Occipital lobe (tissue), 1 donor: ENCODE measurements at regions not wholly inside any gene's neighbourhood (a gene's known extent, or its start where the extent isn't known, plus 50 kb on each side); places are given as distances from the start of the nearest gene placed in this dataset.

Source experiments
- DNase-seq: peaks from one replicate; lab custom pipeline; 2025; lab: John Stamatoyannopoulos, UW

DNA sequence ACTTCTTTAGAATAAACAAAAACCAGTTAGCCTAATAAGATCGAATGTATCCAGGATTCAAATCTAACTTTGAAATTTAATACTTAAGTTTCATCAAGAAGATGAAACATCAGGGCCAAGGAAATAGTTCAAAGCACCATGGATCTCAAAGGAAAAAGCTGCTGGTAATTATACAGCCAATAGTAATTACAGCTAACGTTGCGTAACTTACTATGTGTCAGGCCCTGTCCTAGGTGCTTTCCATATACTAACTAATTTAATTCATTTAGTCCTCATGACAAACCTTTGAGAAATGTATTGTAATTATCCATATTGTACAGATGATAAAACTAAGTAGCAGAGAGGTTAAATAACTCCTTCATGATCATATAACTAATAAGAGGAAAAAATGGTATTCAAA, 598.6 kb downstream of the NYAP2 start:
- DNase-seq: no peak

DNA sequence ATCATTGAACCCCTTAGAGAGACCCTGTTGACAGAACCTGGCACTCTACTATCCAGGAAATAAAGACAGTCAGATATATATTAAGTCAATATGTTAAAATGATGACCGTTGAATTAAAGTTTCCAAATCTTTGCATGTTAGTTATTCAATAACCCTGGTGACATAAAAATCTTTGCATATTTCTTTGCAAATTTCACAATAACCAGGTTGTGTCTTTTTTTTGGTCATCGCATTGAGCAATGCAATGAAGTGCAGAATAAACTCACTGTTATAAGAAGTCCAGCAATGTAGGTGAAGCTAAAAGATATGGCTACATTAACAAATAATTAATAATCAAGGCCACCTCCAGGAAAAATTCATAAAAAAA, 596.9 kb downstream of the NYAP2 start:
- no peak for DNase-seq

DNA sequence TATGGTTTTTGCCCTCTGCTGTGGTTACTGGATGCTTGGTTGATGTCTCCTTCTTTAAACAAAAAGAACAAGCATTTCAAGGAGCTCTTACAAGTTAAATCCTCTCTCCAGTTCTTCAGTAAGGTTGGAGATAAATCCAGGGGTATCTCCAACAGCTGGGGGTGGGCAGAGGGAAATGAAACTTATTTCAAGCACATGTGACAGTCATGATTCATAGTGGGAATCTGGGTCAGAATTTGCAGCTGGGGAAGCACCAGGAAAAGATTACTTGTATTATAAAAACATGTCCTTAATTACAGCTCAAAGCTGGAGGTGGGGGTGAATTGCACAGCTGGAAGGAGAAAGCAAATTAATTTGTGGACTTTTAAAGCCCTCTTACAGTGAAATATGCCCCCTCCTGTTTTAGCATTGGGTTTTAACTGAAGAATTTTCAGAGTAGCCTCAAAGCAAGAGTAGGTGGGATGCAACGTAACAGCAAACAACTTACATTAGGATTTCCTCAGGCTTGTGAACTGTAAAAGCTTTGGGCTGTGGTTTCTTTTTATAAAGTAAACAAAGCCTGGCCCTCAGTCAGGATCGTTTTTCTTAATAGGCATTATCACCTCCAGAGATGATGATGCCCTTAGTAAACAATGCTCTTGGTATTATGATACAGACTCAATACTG, 596.4 kb downstream of the NYAP2 start:
- DNase-seq: no peak

DNA sequence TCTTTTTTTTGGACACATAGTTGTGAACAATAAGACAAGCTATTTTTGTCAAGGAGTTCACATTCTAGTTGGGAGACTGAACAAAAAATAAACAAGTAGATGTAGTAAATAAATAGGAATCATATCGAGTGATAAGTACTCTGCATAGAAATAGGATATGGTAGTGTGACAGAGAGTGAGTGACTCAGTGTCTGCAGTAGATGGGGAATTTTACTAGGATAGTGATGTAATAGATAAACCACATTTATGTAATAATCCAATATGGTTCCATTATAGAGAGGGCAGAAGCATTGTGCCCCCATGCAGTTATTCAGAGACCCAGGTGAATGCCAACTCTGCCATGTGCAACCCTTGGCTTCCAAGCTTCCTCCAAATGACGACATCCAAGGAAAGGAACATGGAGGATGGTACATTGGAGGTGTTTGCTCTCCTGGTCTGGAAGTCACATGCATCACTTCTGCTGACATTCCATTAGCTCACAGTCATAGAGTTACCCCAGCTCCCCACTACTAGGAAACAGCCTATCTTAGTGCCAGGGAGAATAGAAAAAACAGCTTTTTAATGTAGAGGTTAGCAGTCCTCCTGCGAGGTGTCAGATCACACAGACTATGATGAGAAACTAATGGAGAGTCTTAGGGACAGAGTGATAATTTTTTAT, 595.4 kb downstream of the NYAP2 start:
- no peak for DNase-seq

DNA sequence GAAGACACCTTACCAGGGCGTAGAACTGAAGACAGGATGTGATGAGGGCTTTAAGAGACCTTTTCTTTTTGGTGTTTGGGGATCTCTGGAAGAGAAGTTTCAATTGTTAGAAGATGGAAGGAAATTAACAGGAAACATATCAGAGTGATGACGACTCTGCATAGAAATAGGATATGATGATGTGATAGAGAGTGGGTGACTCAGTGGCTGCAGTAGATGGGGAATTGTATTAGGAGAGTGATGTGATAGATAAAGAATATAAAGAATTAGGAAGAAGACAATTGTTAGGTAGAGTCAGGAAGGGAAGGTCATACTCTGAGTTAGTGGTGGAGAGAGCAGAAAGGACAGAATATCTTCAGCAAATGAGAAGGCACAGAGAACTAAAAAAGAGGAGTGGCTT, 593.9 kb downstream of the NYAP2 start:
- DNase-seq: no peak

DNA sequence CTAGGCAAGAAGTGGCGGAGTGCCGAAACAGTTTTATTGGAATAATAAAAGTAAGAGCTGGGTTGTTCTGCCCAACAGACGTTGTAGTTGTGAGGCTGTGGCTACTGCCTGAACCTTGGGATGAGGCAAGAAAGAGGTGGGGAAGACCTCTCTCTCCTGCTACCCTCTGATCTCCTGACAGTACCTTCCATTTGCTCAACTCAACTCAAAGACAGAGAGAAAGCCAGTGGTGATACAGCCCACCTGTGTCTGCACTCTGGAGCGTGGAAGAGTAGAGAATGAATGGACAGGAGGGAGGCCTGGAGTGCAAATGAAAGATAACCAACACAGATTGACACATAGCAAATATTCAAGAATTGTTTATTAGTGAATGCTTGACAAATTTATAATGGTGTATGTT, 590.3 kb downstream of the NYAP2 start:
- DNase-seq: no peak

DNA sequence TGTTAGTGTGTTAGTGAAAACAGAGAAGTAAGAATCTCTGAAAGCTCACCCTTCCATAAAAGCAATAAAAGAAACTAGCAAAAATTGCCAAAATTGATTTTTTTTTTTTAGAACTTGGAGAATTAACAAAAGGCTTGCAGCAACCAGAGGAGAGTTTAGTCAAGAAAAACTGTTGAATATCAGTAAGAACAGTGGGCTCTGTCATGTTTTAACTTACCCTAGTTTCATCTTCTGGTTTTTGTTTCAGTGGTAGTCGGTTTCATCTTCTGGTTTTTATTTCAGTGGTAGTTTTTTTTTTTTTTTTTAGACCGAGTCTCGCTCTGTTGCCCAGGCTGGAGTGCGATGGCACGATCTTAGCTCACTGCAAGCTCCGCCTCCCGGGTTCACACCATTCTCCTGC, 580.9 kb downstream of the NYAP2 start:
- no peak for DNase-seq

DNA sequence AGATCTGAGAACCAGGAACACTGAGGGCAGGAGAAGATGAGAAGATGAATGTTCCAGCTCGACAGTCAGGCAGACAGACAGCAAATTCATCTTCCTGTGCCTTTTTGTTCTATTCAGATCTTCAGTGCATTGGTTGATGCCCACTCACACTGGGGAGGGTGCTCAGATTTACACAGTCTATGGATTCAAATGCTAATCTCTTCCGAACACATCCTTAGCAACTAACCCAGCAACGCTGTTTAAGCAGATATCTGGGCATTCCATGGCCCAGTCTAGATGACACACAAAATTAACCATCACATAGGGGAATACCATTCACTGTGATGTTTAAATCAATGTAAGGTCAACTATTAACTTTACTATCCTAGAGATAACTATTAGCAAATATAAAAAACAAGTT, 571.9 kb downstream of the NYAP2 start:
- no peak for DNase-seq

DNA sequence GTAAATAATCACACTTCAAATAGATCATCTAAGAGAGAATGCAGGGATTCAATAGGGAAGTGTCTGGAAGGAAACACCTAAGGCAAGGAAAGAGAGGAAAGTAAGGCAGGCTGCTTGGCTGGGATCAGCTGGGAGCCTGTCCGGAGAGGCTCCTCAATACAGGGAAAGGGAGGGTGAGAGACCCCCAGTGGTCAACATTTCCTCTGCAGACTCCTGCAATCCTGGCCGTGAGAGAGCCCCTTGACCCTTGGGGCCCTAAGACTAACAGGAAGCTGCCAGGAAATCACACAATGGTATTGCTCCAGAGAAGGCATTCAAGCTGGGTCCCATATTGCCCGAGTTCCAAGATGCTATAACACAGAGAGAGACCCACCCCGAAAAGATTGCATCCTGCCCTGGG, 549.4 kb downstream of the NYAP2 start:
- no peak for DNase-seq

DNA sequence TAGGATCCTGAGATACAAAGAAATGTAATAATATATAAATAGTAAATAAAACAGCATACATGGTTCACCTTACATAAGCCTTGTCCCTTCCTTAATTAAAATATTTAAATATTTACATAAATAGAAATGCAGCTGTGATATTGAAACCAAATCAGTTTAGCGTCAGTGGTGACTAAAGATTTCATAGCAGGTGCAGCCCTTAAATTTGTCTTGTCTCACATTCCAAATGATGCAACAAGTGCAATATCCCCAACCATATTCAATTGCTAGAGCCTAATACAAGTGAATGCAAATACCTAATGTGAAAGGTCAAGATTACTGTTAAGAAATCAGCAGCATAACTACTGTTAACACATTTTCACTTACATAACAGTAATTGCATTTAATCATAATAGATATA, 539.5 kb downstream of the NYAP2 start:
- DNase-seq: no peak

DNA sequence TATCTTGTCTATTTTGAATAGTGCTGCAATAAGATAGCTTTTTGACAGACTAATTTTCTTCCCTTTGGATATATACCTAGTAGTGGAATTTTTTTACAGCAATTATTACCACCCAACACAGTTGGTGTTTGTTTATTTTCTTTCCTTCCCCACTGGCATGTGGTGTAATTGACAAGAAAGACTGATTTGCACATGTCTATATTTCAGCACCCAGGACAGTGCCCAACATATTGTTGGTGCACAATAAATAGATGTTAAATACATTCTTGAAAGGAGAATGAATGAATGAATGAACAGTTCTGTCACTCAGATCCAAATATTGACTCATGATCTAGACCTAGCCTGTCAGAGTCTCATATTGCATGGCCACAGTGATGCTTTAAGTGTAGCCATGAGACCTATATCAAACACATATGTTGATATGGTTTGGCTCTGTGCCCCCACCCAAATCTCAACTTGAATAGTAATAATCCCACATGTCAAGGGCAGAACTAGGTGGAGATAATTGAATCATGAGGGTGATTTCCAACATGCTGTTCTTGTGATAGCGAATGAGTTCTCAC, 538.2 kb downstream of the NYAP2 start:
- DNase-seq: no peak

DNA sequence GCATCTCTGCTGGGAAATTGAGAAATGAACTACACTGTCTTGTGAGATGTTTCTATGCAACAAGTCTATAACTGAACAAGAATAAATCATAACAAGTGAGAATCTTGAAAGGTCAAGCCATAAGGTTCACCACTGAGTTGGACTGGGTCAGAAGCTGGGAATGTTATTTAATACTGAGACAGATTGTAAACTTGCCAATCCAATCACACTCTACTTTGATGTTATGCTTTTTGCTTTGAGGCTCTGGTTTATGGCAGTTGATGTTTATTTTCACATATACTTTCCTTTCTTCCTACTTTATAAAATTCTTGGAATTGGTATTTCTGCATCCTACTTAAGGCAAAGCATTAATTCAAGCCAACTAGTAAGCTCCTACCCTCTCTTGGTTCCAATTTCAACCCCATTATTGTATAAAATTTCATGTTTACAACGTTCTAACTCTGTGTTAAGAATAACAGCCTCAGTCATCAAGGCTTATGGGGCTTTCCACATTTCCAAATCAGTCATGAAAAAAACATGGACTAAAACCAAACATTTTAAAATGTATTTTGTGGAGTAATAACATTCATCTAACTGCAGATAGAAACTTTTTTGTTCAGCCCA, 533.4 kb downstream of the NYAP2 start:
- no peak for DNase-seq

DNA sequence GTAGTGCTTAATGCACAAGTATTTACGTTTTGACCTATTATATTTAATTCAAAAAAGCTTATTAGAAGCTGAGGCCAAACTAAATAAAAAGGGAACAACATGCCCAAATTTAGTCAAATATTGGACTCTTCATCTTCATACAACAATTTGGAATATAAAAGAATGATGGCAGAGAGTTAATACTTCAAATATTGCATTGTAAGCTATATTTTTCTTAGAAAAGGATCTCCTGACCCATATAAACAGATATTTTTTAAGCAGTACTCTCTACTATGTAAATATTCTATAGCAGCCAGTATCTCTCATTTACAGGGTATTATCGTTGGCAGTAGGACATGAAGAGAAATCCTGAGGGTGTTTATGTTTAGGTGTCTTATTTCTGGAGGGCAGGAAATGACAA, 531.2 kb downstream of the NYAP2 start:
- no peak for DNase-seq

DNA sequence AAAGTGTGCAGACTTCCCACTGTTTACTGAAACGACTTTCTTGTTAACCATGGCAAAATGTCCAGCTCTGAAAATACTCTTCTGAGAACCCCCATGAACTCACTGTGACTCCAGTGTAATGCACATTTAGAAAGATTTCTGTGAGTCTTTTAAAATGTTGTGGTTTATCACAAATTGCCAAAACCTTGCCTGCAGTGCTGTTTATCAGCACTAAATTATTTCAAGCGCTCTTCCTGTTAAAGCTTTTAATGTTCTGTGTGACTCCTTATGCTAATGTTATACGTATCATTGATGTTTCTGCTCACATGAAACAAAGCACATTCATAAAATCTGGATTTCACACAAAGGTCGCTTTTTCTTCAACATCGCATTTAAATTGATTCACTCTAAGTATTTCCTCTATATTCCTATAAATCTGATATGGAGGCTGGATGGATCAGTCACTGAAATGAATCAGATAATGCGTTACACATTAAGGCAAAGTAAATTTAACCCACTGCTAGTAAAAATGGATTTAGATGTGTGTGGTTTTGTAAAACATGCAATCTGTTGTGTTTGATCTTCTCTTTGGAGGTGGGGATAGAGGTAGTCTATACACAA, 521.2 kb downstream of the NYAP2 start:
- no peak for DNase-seq

DNA sequence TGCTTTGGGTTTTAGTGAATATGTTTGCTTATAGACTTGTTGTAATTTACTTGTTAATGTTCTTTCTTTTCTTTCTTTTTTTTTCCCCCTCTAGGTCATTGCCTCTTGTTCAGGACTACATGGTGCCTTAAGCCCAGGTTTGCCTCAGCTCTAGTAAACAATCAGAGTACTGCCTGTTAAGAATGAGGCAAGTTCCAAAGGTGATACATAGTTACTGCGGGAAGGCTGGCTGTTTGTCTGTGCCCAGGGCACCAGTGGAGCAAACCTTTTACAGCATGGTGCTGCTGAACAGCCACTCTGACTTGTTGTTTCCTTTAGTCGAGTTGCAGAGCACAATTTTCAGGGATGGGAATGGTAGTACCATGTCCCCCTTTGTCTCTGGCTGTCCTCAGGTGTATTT, 517.2 kb downstream of the NYAP2 start:
- no peak for DNase-seq

DNA sequence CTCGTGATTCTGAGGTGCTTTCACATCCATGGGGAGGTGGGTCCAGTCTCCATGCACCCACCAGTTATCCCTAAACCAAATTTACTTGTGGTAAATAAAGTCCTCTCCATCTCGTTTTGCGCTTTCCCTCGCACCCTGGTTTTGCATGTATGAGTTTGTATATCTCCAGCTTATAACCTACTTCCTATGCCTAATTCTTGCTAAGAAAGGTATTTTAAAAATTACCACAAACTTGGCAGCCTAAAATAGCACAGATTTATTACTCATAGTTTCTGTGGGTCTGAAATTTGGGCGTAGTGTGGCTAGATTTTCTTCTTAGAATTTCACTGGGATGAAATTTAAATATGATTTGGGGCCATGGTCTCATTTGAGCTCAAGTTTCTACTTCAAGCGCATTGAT, 511.5 kb downstream of the NYAP2 start:
- no peak for DNase-seq

DNA sequence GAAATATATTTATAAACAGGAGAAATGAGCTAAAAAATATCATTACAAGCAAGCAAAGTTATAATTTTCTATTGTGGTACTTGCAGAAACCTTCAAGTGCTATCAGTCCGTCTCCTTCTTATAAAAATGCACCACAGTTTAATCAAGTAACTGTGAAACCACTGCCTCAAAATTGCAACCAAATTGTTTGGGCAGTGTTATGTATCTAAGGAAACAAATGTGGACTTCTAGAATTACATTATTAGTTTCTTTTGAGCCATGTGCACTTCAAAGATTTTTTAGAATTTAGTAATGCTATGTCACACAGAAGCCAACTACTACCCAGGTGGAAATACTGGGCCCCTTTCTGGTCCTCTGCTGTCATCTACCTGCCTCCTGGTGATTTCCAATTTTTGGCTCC, 495.6 kb downstream of the NYAP2 start:
- DNase-seq: no peak

DNA sequence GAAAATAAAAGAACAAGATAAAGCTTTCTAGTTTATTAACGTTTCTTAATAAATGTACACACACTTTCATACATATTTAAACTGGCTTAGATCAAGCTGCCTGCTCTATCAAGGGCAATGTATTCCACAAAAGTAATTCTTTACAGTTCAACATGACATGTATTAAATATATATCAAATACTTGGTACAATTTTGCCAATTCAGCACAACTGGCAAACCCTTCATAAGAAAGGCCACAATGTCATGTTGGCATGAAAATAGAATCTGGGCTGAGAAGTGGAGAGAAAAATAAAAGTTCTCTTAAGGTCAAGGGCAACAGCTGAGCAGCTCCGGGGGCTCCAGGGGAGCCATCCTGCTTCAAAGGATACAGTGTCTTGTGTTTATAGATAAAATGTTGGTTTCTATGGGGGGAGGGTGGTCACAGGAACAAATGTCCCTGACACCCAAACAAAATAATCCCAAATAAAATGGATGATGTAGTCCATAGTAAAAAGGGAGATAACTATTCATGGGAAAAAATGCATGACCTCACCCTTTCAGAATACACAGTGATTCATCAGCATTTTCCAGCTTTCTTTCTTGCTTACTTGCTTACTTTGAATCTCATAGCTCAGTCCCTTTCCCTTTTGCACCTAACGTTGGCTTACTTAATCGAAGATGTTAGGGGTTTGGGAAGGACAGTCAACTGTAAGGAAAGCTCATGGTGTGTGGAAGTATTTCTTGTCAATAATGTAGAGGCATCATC, 494.9 kb downstream of the NYAP2 start:
- no peak for DNase-seq

DNA sequence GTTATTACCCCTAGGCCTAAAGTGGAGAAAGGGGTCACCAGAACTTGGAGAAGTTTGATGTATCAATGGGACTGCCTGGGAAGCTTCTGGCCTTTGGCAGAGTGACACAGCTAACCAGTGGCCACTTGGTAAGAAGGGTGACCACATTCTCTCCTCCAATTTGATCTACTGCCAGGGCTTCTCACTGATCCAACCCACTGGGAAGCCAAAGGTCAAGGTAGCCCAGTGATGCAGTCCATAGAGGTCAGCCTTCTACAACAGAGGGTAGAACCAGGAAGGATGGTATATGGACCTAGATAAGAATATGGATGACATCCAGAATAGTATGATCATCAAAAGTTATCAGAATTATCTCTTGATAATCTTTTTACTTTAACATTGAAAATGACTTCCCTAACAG, 493.6 kb downstream of the NYAP2 start:
- no peak for DNase-seq

DNA sequence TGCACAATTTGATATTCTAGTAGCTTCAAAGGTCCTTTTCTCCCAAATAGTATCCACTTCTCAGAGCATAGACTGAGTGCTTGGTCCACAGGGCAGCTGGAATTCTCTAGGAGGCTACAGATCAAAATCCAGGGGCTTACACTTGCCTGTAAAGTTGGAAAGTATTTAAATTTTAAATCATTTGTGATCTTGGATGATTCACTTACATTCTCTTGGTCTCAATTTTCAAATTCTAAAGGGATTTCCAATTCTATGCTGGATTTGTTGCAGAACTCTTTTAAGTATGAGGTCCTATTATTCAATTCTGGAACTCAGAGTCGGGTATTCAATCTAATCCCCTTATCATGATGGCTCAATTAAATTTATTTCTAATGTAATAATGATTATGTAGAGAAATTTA, 492.3 kb downstream of the NYAP2 start:
- DNase-seq: no peak

DNA sequence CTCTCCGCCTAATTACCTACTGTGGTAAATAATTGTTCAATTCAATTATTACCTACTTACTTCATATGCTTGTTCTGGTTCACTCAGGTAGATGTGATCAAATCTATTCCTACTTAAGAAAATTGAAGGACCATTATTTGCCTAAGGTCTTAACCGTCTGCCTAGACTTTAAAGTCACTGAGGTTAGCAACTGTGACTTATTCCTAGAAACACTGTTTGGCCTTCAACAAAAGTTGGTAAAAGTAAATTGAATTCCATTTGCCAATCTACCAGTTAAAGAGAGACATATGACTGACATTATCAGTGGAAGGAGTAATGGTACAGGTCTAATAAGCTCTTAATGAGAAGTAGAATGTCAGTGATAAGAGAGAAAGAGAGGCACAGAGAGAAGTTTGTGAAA, 491.5 kb downstream of the NYAP2 start:
- DNase-seq: no peak

DNA sequence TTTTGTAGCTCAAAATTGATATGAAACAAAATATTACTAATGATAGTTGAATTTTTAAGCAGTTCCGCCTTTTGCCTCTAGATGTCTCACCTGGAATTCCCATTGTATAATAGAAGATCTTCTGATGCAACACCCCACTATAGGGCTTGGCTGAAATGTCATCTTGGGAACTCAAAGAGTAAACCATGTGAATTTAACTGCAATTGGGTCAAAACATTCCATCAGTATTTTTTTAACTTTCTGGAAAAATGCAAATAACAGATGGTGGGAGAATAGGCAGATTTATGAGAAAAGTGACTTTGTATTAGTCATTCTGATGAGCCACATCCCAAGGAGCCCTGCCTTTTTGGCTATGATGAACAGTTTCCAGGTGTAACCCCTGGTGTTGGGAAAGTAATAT, 489.9 kb downstream of the NYAP2 start:
- no peak for DNase-seq
